ENCODE measurements at regions not wholly inside any gene's neighbourhood (a gene's known extent, or its start where the extent isn't known, plus 50 kb on each side); places are given as distances from the start of the nearest gene placed in this dataset.

DNA sequence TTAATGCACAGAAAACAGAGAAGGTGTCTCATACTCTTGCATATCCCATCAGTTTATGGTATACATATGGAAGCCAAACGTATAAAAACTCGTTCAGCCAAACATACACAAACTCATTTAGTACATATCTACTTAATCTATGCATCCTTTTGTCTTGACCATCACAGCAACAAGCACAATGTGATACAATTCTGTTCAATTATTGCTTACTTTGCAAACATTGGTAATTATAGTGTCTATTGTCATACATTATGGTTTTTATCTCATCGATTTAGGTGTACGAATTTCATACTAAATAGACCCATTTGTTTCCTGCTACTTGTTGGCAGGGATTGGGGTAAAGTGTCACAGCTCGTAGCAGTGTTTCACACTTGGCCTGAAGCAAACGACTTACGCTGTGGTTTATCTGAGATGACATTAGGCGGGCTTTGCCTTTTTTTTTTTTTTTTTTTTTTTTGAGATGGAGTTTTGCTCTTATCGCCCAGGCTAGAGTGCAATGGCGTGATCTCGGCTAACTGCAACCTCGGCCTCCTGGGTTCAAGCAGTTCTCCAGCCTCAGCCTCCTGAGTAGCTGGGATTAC is 425.9 kb upstream of the JARID2 start:
- TF ChIP-seq, protein P1, sequence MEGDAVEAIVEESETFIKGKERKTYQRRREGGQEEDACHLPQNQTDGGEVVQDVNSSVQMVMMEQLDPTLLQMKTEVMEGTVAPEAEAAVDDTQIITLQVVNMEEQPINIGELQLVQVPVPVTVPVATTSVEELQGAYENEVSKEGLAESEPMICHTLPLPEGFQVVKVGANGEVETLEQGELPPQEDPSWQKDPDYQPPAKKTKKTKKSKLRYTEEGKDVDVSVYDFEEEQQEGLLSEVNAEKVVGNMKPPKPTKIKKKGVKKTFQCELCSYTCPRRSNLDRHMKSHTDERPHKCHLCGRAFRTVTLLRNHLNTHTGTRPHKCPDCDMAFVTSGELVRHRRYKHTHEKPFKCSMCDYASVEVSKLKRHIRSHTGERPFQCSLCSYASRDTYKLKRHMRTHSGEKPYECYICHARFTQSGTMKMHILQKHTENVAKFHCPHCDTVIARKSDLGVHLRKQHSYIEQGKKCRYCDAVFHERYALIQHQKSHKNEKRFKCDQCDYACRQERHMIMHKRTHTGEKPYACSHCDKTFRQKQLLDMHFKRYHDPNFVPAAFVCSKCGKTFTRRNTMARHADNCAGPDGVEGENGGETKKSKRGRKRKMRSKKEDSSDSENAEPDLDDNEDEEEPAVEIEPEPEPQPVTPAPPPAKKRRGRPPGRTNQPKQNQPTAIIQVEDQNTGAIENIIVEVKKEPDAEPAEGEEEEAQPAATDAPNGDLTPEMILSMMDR (conservative IDR thresholded peaks at IDR 0.05 in 1 of 2, IDR thresholded peaks at IDR 0.05 in 1 of 2; ENCODE audit: low read depth in 1 of 2, low read length in 2 of 2): no peak
- TF ChIP-seq EZH2 (IDR thresholded peaks at IDR 0.05; ENCODE audit: low read length, missing control alignments): no peak
